ENCODE measurements at regions not wholly inside any gene's neighbourhood (a gene's known extent, or its start where the extent isn't known, plus 50 kb on each side); places are given as distances from the start of the nearest gene placed in this dataset.

- no peaks in the 10 kb centered on the region for H3K36me3 Mint-ChIP-seq (ENCODE audit: low read depth)
These were observed 57.3 kb upstream of the APBB1IP start for GRCh38 chr10:26380815-26381214.

GRCh38 chr10:26381986-26382385, 56.2 kb upstream of the APBB1IP start:
- DNase-seq (ENCODE audit: low spot score): no peak
- Mint-ChIP-seq H3K27ac (no peak overlapping the region), H3K36me3 (ENCODE audit: low read depth) (no peaks in the 10 kb centered on the region)

More at GRCh38 chr10:26380815-26381214, 57.3 kb upstream of the APBB1IP start:
- peaks cover 7% of the 10 kb centered on the region for H3K27me3 Mint-ChIP-seq (ENCODE audit: low read depth)
- H3K4me3 Mint-ChIP-seq: no peak overlapping the region
- H3K27ac Mint-ChIP-seq: no peak overlapping the region
- no peak for DNase-seq (ENCODE audit: low spot score)
- H3K4me1 Mint-ChIP-seq (ENCODE audit: low read depth): no peaks in the 10 kb centered on the region
- H3K9me3 Mint-ChIP-seq: no peaks in the 10 kb centered on the region

GRCh38 chr10:26384600-26384999, 53.5 kb upstream of the APBB1IP start:
- Mint-ChIP-seq H3K27ac (no peak overlapping the region), H3K4me1 (ENCODE audit: low read depth) (no peaks in the 10 kb centered on the region), H3K36me3 (ENCODE audit: low read depth) (no peaks in the 10 kb centered on the region), H3K4me3 (no peak overlapping the region), H3K27me3 (ENCODE audit: low read depth) (no peaks in the 10 kb centered on the region), H3K9me3 (peaks cover 4% of the 10 kb centered on the region)
- no peak for DNase-seq (ENCODE audit: low spot score)

More at GRCh38 chr10:26381986-26382385, 56.2 kb upstream of the APBB1IP start:
- no peaks in the 10 kb centered on the region for H3K4me1 Mint-ChIP-seq (ENCODE audit: low read depth)
- H3K27me3 Mint-ChIP-seq (ENCODE audit: low read depth): peaks cover 2% of the 10 kb centered on the region
- no peaks in the 10 kb centered on the region for H3K9me3 Mint-ChIP-seq
- no peak overlapping the region for H3K4me3 Mint-ChIP-seq

- peaks cover 5% of the 10 kb centered on the region for H3K9me3 Mint-ChIP-seq
- DNase-seq (ENCODE audit: low spot score): no peak
- H3K36me3 Mint-ChIP-seq (ENCODE audit: low read depth): no peaks in the 10 kb centered on the region
- no peak overlapping the region for H3K27ac Mint-ChIP-seq
- H3K27me3 Mint-ChIP-seq (ENCODE audit: low read depth): peaks cover 2% of the 10 kb centered on the region
- H3K4me3 Mint-ChIP-seq: no peak overlapping the region
- no peaks in the 10 kb centered on the region for H3K4me1 Mint-ChIP-seq (ENCODE audit: low read depth)
These were observed 52.7 kb upstream of the APBB1IP start for GRCh38 chr10:26385443-26385842.

GRCh38 chr10:26386781-26387180, 51.4 kb upstream of the APBB1IP start:
- peaks cover 7% of the 10 kb centered on the region for H3K27me3 Mint-ChIP-seq (ENCODE audit: low read depth)
- H3K4me3 Mint-ChIP-seq: no peak overlapping the region
- H3K9me3 Mint-ChIP-seq: peaks cover 5% of the 10 kb centered on the region
- no peaks in the 10 kb centered on the region for H3K4me1 Mint-ChIP-seq (ENCODE audit: low read depth)
- H3K27ac Mint-ChIP-seq: no peak overlapping the region
- H3K36me3 Mint-ChIP-seq (ENCODE audit: low read depth): no peaks in the 10 kb centered on the region
- no peak for DNase-seq (ENCODE audit: low spot score)
